Mammary epithelial cell (primary cell): ENCODE measurements at regions not wholly inside any gene's neighbourhood (a gene's known extent, or its start where the extent isn't known, plus 50 kb on each side); places are given as distances from the start of the nearest gene placed in this dataset.

Experiments
- CTCF ChIP-seq, 2 donors: IDR thresholded peaks in 1 of 2; conservative IDR thresholded peaks in 1 of 2; 2 replicates each; pipeline ENCODE4 v1.5.1; 2011 to 2012; ENCODE audit warnings: inconsistent platforms in 2 of 2, low read length in 2 of 2, mild to moderate bottlenecking in 2 of 2, control low read depth in 1 of 2, low read depth in 1 of 2; ENCODE audit not compliant: insufficient read depth in 1 of 2; ENCODE audit errors: extremely low read depth in 1 of 2
- EZH2 ChIP-seq: IDR thresholded peaks from 2 replicates; pipeline ENCODE4 v1.6.1; 2012; ENCODE audit warnings: low read length, inconsistent platforms, borderline replicate concordance

GRCh38 chr22:25399649-25400151 is 164.8 kb upstream of the GRK3 start:
- TF ChIP-seq EZH2: no peak
- no peak for TF ChIP-seq CTCF (conservative IDR thresholded peaks at IDR 0.05 in 1 of 2, IDR thresholded peaks at IDR 0.05 in 1 of 2; ENCODE audit: extremely low read depth in 1 of 2, insufficient read depth in 1 of 2, low read depth in 1 of 2, low read length in 2 of 2)
